ENCODE measurements at regions not wholly inside any gene's neighbourhood (a gene's known extent, or its start where the extent isn't known, plus 50 kb on each side); places are given as distances from the start of the nearest gene placed in this dataset.

- Histone ChIP-seq H3K36me3 (no peaks in the 10 kb centered on the region), H3K27me3 (no peaks in the 10 kb centered on the region), H3K9me3 (no peaks in the 10 kb centered on the region), H3K27ac (peak overlapping the region; percentile 71 to 82), H3K4me3 (no peak overlapping the region), H3K4me1 (peaks cover 6 to 32% of the 10 kb centered on the region in 2 donors)
- no peak for DNase-seq (ENCODE audit: low spot score in 2 of 2)
- TF ChIP-seq CTCF (IDR thresholded peaks at IDR 0.05): no peak
- intact Hi-C loops (cut with DNase I): loop anchor here (5.0 kb wide), 1 partner anchor 46 kb away; no protein-coding TSS in a partner anchor
These were observed 151.5 kb upstream of the PKDCC start for GRCh38 chr2:41896186-41896846.

- H3K27me3 ChIP-seq: no peaks in the 10 kb centered on the region
- no peak for TF ChIP-seq CTCF (IDR thresholded peaks at IDR 0.05)
- no peaks in the 10 kb centered on the region for H3K36me3 ChIP-seq
- H3K9me3 ChIP-seq: no peaks in the 10 kb centered on the region
- peaks cover 6 to 24% of the 10 kb centered on the region in 2 donors for H3K4me1 ChIP-seq
- peak in 1 of 2 donors; percentile 80 for DNase-seq (ENCODE audit: low spot score in 2 of 2)
- peak overlapping the region; percentile 71 to 82 for H3K27ac ChIP-seq
- H3K4me3 ChIP-seq: no peak overlapping the region
- intact Hi-C loops (cut with DNase I): loop anchor here (2.0 to 5.0 kb wide), 2 partner anchors 43 to 66 kb away; no protein-coding TSS in a partner anchor
These were observed 148.6 kb upstream of the PKDCC start for GRCh38 chr2:41899189-41899588.

- peak overlapping the region; percentile 71 to 82 for H3K27ac ChIP-seq
These were observed 147.7 kb upstream of the PKDCC start for GRCh38 chr2:41900101-41900577.

GRCh38 chr2:41902897-41903296, 144.9 kb upstream of the PKDCC start:
- no peak for TF ChIP-seq CTCF (IDR thresholded peaks at IDR 0.05)
- H3K4me3 ChIP-seq: no peak overlapping the region
- intact Hi-C loops (cut with DNase I): no loop called here

More at GRCh38 chr2:41900101-41900577, 147.7 kb upstream of the PKDCC start:
- Histone ChIP-seq H3K4me3 (no peak overlapping the region), H3K36me3 (no peaks in the 10 kb centered on the region), H3K27me3 (no peaks in the 10 kb centered on the region), H3K9me3 (no peaks in the 10 kb centered on the region), H3K4me1 (peaks cover 6 to 24% of the 10 kb centered on the region in 2 donors)
- DNase-seq (ENCODE audit: low spot score in 2 of 2): no peak
- no peak for TF ChIP-seq CTCF (IDR thresholded peaks at IDR 0.05)
- intact Hi-C loops (cut with DNase I): no loop called here

GRCh38 chr2:41903474-41904135, 144.2 kb upstream of the PKDCC start:
- intact Hi-C loops (cut with DNase I): no loop called here
- no peaks in the 10 kb centered on the region for H3K9me3 ChIP-seq
- H3K36me3 ChIP-seq: no peaks in the 10 kb centered on the region
- no peaks in the 10 kb centered on the region for H3K27me3 ChIP-seq
- H3K4me1 ChIP-seq: peaks cover 3 to 14% of the 10 kb centered on the region in 2 donors
- DNase-seq (ENCODE audit: low spot score in 2 of 2): no peak
- no peak overlapping the region for H3K27ac ChIP-seq
- no peak overlapping the region for H3K4me3 ChIP-seq
- TF ChIP-seq CTCF (IDR thresholded peaks at IDR 0.05): no peak

More at GRCh38 chr2:41902897-41903296, 144.9 kb upstream of the PKDCC start:
- H3K4me1 ChIP-seq: peaks cover 6 to 21% of the 10 kb centered on the region in 2 donors
- no peak for DNase-seq (ENCODE audit: low spot score in 2 of 2)
- H3K9me3 ChIP-seq: no peaks in the 10 kb centered on the region
- no peak overlapping the region for H3K27ac ChIP-seq
- no peaks in the 10 kb centered on the region for H3K36me3 ChIP-seq
- H3K27me3 ChIP-seq: no peaks in the 10 kb centered on the region

Data from ascending aorta (tissue), 2 donors.